Pancreas (tissue), 10 donors: ENCODE measurements at regions not wholly inside any gene's neighbourhood (a gene's known extent, or its start where the extent isn't known, plus 50 kb on each side); places are given as distances from the start of the nearest gene placed in this dataset.
"Not testable (repeated sequence)": the region's sequence is repeated elsewhere in the genome, so short reads cannot be mapped to it uniquely, and the experiment has no call there.

ENCODE experiments used
- ATAC-seq, 4 donors: fragments of 200-7000 bp; cut with Tn5 transposase; one replicate each; pipeline versions ENCODE4 v1.8.0 to v1.9.1; 2020; ENCODE audit warnings: mild to moderate bottlenecking in 4 of 4, moderate library complexity in 4 of 4
- DNase-seq, 6 donors: peaks; one replicate each; pipeline ENCODE4 v3.0.0-alpha.2; 2020
- FAIRE-seq: peaks from 2 replicates; lab custom pipeline; 2012; peaks lifted over from hg19 to GRCh38; lab: Jason Lieb, UNC
- H3K27ac ChIP-seq, 4 donors: fragments of 200-600 bp; sonication (generic); 1 replicate in 3 of 4; 2 replicates in 1 of 4; pipeline versions ENCODE4 v1.5.0 to v1.8.0; 2020
- H3K27me3 ChIP-seq, 4 donors: fragments of 200-600 bp; one replicate each; pipeline ENCODE4 v1.8.0; 2021
- H3K36me3 ChIP-seq, 3 donors: fragments of 200-600 bp; sonication (generic) in 1 of 3; one replicate each; pipeline versions ENCODE4 v1.5.0 to v1.8.0; 2020 to 2021
- H3K4me1 ChIP-seq, 3 donors: fragments of 200-600 bp; one replicate each; pipeline ENCODE4 v1.8.0; 2021
- H3K4me3 ChIP-seq, 4 donors: fragments of 200-600 bp; sonication (generic) in 2 of 4; one replicate each; pipeline versions ENCODE4 v1.5.0 to v1.8.0; 2020 to 2021
- H3K9me3 ChIP-seq, 4 donors: fragments of 200-600 bp; one replicate each; pipeline ENCODE4 v1.8.0; 2021
- CTCF ChIP-seq, 4 donors: fragments of 200-600 bp; sonication (generic) in 3 of 4; IDR thresholded peaks; one replicate each; pipeline versions ENCODE4 v1.5.0 to v1.8.0; 2021; ENCODE audit warnings: antibody characterized with exemption in 4 of 4
- WGBS, 2 donors: extraction: QIAGEN DNeasy Blood & Tissue Kit; methylation state at CpG; one replicate each; pipeline ENCODE4 v1.1.7; 2013; 5-methylcytosine and 5-hydroxymethylcytosine counted together
- intact Hi-C, 3 donors: fragments of 100-400 bp; cut with DNase I; formaldehyde crosslinking; loops; one replicate each; pipeline versions ENCODE4 v1.11.1 to v1.14.2; 2022
- donor health status: healthy with polysubstance abuse.
- donor health status: DM: no; HTN: no; CAD: no; lungs with moderate emphysema.
- donor health status: DM: no; HTN: no; CAD: no.
- donor health status: control.
- donor health status: control.
- donor health status: Bipolar disorder and iron deficiency.
- donor health status: DM: yes; HTN: yes; CAD: no.
- donor health status: DM: no; HTN: no; CAD: no.
- donor health status: DM: no; HTN: no; CAD: no.
- donor health status: DM: yes; HTN: yes; CAD: no.

GRCh38 chr14:89672636-89673511 is 255.8 kb upstream of the FOXN3 start:
- ATAC-seq, result peak in 1 of 4 donors; percentile 26
- H3K9me3 ChIP-seq, result no peaks in the 10 kb centered on the region
- intact Hi-C loops, result no loop called here
- 82 to 84% methylated on average over 17 of the region's 17 CpGs for WGBS, 2 donors
- H3K27ac ChIP-seq, result no peak overlapping the region
- FAIRE-seq, result no peak
- H3K27me3 ChIP-seq, result no peaks in the 10 kb centered on the region
- TF ChIP-seq CTCF (IDR thresholded peaks at IDR 0.05), result no peak
- no peaks in the 10 kb centered on the region for H3K4me1 ChIP-seq
- DNase-seq, result no peak
- H3K36me3 ChIP-seq, result no peaks in the 10 kb centered on the region
- no peak overlapping the region for H3K4me3 ChIP-seq

- FAIRE-seq (no peak), ATAC-seq (peak in 1 of 4 donors; percentile 77), DNase-seq (peak in 1 of 6 donors; percentile 28)
- no peak for TF ChIP-seq CTCF (IDR thresholded peaks at IDR 0.05)
- H3K9me3 ChIP-seq, result no peaks in the 10 kb centered on the region
- no peaks in the 10 kb centered on the region for H3K27me3 ChIP-seq
- H3K4me1 ChIP-seq, result no peaks in the 10 kb centered on the region
- H3K27ac ChIP-seq, result no peak overlapping the region
- 88 to 91% methylated on average over 11 of the region's 11 CpGs for WGBS, 2 donors
- no peaks in the 10 kb centered on the region for H3K36me3 ChIP-seq
- intact Hi-C loops, result no loop called here
- no peak overlapping the region for H3K4me3 ChIP-seq
These were observed 252.2 kb upstream of the FOXN3 start for GRCh38 chr14:89669193-89669592.

GRCh38 chr14:89667983-89668382 is 250.9 kb upstream of the FOXN3 start:
- H3K27me3 ChIP-seq, result no peaks in the 10 kb centered on the region
- TF ChIP-seq CTCF (IDR thresholded peaks at IDR 0.05), result no peak
- no peak overlapping the region for H3K27ac ChIP-seq
- H3K36me3 ChIP-seq, result no peaks in the 10 kb centered on the region
- no peak for FAIRE-seq
- H3K9me3 ChIP-seq, result no peaks in the 10 kb centered on the region
- DNase-seq, result no peak
- WGBS, 2 donors, result 59% methylated on average over 7 of the region's 7 CpGs
- ATAC-seq, result no peak
- H3K4me3 ChIP-seq, result no peak overlapping the region
- H3K4me1 ChIP-seq, result no peaks in the 10 kb centered on the region
- intact Hi-C loops, result no loop called here

GRCh38 chr14:89665300-89666081 is 248.5 kb upstream of the FOXN3 start:
- H3K27ac ChIP-seq, H3K9me3 ChIP-seq, H3K4me1 ChIP-seq, intact Hi-C loops, H3K27me3 ChIP-seq, FAIRE-seq, H3K36me3 ChIP-seq, H3K4me3 ChIP-seq, DNase-seq: not testable (repeated sequence)
- WGBS, 2 donors, result 90 to 91% methylated on average over 7 of the region's 7 CpGs
- ATAC-seq, result peak in 2 of 4 donors; percentile 41 to 53

GRCh38 chr14:89661392-89661791 is 244.4 kb upstream of the FOXN3 start:
- no peak for TF ChIP-seq CTCF (IDR thresholded peaks at IDR 0.05)
- Histone ChIP-seq H3K36me3 (no peaks in the 10 kb centered on the region), H3K4me1 (peaks cover 0 to 10% (median 0%) of the 10 kb centered on the region in 3 donors), H3K9me3 (no peaks in the 10 kb centered on the region), H3K27ac (no peak overlapping the region), H3K27me3 (no peaks in the 10 kb centered on the region), H3K4me3 (no peak overlapping the region)
- FAIRE-seq (no peak), ATAC-seq (no peak), DNase-seq (no peak)
- intact Hi-C loops, result no loop called here
- 93 to 98% methylated on average over 4 of the region's 4 CpGs for WGBS, 2 donors

- ATAC-seq, H3K36me3 ChIP-seq, DNase-seq, H3K9me3 ChIP-seq, H3K27ac ChIP-seq, H3K4me3 ChIP-seq, H3K27me3 ChIP-seq, intact Hi-C loops, FAIRE-seq: not testable (repeated sequence)
- WGBS, 2 donors, result 87 to 96% methylated on average over 6 of the region's 6 CpGs
- peaks cover 0 to 10% (median 0%) of the 10 kb centered on the region in 3 donors for H3K4me1 ChIP-seq
These were observed 243.7 kb upstream of the FOXN3 start for GRCh38 chr14:89660625-89661233.
